GM21529 (cell line): ENCODE measurements at regions not wholly inside any gene's neighbourhood (a gene's known extent, or its start where the extent isn't known, plus 50 kb on each side); places are given as distances from the start of the nearest gene placed in this dataset.
A peak's percentile ranks its signal among the peaks of the same experiment; 100 is the strongest.

Experiments
- ATAC-seq: cut with Tn5 transposase; IDR thresholded peaks from one replicate; pipeline ENCODE4 v1.9.1; 2021; ENCODE audit not compliant: unreplicated experiment

DNA sequence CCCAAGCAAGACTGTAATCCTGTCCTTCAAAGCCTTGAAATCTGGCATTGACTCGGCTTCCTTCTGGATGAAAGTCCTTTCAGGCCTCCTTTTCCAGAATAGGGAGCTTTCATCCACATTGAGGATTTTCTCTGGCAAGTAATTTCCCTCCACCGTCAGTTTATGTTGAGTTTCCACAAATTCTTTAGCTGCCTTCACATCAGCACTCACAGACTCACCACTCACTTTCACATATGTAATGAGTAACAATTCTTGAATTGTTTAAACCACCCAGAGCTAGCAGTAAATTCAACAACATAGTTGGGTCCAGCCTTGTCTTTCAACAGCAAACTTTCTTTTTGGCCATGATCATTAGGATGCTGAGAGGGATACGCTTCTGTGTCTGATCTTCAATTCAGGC lies 84.3 kb upstream of the PRDM11 start:
- no peak for ATAC-seq

- no peak for ATAC-seq
Observed at GRCh38 chr11:45062974-45063635, 83.3 kb upstream of the PRDM11 start.

DNA sequence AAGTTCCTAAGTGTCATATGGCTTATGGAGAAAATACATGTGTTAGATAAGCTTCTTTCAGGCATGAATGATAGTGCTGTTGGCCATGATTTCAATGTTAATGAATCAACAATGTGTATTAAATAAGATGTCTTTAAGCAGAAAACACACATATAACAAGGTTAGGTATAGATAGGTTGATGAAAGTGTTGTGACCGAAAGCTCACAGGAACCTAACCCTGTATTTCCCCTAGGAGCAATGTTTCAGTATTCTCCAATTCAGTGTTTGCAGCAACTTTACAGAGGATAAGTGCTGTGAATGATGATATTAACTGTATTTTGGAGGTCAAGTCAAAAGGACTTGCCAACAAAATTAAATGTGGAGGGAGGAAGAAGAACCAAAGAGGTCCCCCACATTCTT lies 82.8 kb upstream of the PRDM11 start:
- ATAC-seq, result no peak

GRCh38 chr11:45067966-45068365 lies 78.5 kb upstream of the PRDM11 start:
- ATAC-seq, result no peak

- no peak for ATAC-seq
Observed at GRCh38 chr11:45071232-45071631, 75.2 kb upstream of the PRDM11 start.

- ATAC-seq, result no peak
Observed at GRCh38 chr11:45073685-45074141, 72.7 kb upstream of the PRDM11 start.

- ATAC-seq, result no peak
Observed at GRCh38 chr11:45075519-45075918, 70.9 kb upstream of the PRDM11 start.

DNA sequence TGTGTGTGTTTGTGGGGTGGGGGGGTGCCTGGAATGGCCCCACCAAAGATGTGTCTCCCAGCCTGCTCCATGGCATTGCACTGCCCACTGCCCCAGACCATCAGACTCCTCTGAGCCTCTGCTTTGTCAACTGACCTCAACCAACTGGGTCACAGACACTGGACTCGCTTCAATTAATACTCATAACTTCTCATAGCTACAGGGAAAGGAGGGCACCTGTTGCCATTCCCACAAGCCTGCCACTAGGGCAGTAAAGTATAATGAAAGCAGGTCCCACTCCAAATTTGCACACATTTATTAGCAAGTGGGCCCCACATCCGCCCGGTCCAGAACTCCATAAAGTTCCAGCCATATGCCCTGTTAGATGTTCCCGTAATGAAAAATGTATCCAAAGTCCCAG lies 70.5 kb upstream of the PRDM11 start:
- no peak for ATAC-seq

GRCh38 chr11:45076761-45077160 lies 69.7 kb upstream of the PRDM11 start:
- no peak for ATAC-seq

DNA sequence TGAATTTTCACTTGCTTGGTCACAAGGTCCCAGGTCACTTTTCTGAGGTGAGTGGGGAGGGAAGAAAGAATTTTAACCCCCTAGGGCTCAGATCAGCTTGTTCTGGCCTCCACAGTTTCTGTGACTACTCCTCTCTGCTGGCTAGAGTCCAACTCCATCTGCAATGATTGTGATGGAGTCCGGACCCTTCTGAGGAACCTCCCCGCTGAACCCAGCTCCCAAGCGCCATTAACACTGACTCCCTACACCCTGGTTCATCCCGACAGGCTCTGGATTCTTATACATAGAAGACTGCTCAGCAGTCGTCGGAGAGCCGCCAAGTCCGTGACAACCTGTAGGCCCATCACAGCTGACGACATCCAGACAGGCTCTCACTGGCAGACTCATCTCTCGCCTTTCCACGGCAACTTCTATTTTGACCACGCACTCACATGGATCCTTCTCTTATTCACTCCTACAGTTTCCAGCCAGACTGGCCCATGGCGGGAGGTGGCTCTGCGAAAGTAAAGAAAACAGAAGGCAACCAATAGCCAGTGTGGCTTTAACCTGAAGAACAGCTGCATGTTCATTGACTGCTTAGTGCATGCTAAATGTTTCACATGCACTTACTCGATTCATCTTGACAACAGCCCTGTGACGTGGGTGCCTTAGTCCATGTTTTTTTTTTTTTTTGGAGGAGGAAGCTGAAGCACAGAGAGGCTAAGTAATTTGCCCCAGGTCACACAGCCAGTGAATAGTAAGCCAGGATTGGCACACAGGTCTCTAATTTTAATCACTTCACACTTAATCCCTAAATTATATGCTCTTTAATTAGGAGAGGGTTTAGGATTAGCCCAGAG lies 68.0 kb upstream of the PRDM11 start:
- no peak for ATAC-seq

- no peak for ATAC-seq
Observed at GRCh38 chr11:45079075-45079444, 67.4 kb upstream of the PRDM11 start.

DNA sequence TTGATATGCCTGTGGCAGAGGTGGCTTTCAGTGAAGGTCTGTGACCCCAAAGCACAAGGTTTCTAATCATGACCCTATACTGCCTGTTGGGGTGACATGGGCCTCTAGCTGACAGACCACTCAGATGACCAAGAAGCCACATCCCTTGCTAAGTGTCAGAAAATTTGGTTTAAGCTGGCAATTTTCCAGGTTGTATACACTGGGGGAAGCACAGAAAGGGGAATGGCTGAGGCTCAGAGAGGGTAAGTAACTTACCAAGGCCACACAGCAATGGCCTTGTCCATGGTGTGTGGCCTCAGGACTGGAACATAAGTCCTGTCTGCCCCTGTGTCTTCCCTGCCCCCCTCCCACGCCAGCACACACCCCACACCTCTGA lies 66.9 kb upstream of the PRDM11 start:
- ATAC-seq, result no peak

- ATAC-seq, result peak; percentile 86
Observed at GRCh38 chr11:45079943-45080719, 66.3 kb upstream of the PRDM11 start.

DNA sequence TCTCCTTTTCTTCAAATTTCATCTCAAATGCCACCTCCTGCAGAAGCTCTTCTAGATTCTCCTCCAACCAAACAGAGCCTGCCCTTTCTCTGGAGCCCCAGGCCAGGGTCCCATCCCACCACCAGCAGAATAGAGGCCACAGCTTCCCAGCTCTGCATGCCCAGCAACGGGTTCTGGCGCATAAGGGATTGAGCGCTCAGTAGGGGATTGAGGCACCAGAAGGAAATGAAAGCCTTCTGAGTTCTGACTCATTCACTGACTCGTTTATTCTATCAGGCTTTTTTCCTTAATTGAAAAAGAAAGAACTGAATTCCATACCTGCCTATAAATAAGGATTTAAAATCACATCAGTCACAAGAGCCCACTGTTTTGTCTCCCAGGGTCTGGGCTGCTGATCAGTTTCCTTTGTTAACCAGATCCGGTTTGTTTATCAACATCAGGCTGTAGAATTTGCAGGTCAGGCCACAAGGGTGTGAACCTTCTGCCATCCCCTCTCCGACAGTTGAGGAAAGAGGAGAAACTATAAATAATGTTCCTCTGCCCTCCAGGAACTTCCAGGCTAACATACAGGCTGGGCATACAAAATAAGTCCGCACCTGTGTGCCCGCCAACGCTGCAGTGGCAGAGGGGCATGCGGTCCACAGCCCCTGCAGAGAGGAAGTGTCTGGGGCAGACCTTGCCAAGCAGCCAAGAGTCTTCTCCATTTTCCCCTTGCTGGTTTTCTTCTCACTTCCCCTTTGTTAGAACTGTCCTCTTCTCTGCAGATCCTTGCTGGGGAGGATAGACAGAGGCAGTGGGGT lies 63.5 kb upstream of the PRDM11 start:
- no peak for ATAC-seq

- no peak for ATAC-seq
Observed at GRCh38 chr11:45083544-45084087, 62.8 kb upstream of the PRDM11 start.

DNA sequence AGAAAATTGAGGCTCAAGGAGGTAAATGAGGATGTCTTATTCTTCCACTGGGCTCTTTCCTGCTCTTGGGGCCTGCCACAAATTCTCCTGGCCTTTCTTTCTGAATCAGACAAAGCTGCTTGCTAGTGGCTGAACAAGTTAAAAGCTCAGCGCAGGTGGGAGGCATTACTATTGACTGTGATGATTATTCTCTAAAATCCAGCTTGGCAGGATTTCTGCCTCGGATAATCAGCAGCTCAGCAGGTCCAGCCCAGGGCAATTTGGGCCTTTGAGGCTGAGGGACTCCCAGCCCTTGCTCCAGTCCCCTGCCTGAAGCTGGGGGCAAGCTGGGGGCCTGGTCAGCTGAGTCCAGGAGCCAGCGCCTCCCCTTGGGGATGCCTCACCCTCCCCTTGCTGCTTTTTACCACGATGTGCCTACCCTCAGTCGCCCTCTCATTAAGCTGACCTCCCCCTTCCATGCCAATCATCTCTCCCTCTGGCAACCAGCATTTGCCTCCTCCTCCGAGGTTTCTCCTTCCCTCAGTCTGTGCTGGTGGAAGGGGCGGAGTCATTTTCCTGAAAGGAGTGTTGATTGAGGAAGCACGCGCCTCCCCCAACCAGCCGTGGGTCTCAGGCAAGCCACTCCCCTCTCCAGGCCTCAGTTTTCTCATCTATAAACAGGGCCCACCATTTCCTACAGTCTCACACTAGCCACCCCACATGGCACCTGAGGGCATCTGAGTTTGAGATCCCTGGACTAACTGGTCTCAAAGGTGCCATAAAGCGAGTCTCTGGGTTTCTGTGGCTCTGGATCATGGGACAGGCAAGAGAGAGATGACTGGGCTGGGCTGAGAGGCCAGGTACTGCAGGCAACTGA lies 60.6 kb upstream of the PRDM11 start:
- no peak for ATAC-seq

GRCh38 chr11:45086526-45086925 lies 59.9 kb upstream of the PRDM11 start:
- ATAC-seq, result no peak

GRCh38 chr11:45087086-45087899 lies 59.1 kb upstream of the PRDM11 start:
- no peak for ATAC-seq

DNA sequence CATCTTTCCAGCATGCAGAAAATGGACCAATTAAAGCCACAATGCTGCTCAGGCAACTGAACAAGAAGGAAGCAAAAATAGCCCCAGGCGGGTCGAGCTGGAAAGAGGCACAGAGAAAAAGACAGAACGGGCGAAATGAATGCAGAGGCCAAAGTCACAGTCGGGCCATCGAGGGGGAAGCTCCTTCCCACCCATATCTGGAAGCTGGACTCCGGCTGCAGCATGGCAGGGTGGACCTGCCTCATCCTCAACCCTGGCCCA lies 58.6 kb upstream of the PRDM11 start:
- no peak for ATAC-seq
